ENCODE measurements at regions not wholly inside any gene's neighbourhood (a gene's known extent, or its start where the extent isn't known, plus 50 kb on each side); places are given as distances from the start of the nearest gene placed in this dataset.

DNA sequence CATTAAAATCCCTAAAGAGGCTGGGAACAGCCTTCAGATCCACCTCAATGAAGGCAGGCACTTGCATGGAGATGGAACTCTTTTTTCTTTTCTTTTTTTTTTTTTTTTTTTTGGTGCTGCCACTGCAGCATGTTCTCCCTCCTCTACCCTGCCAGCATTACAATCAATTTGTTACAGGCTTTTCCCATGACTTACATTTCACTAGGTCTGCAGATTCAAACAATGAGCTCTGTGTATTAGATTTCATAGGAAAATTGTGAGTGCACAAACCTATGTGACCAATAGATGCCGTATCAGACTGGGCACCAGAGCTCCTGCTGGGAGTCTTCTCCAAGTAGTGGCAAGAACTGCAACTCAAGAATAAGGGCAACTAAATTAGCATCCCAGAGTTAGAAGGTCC lies 63.8 kb upstream of the GABRQ start:
- TF ChIP-seq, protein P1, sequence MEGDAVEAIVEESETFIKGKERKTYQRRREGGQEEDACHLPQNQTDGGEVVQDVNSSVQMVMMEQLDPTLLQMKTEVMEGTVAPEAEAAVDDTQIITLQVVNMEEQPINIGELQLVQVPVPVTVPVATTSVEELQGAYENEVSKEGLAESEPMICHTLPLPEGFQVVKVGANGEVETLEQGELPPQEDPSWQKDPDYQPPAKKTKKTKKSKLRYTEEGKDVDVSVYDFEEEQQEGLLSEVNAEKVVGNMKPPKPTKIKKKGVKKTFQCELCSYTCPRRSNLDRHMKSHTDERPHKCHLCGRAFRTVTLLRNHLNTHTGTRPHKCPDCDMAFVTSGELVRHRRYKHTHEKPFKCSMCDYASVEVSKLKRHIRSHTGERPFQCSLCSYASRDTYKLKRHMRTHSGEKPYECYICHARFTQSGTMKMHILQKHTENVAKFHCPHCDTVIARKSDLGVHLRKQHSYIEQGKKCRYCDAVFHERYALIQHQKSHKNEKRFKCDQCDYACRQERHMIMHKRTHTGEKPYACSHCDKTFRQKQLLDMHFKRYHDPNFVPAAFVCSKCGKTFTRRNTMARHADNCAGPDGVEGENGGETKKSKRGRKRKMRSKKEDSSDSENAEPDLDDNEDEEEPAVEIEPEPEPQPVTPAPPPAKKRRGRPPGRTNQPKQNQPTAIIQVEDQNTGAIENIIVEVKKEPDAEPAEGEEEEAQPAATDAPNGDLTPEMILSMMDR (IDR thresholded peaks at IDR 0.05; ENCODE audit: low read length), result no peak
- no peak for TF ChIP-seq EZH2 (optimal IDR thresholded peaks at IDR 0.05; ENCODE audit: low read depth, low read length)
- no peak for TF ChIP-seq EZH2phosphoT487 (IDR thresholded peaks at IDR 0.05; ENCODE audit: low read length)

Data from MM.1S (cell line).